GM15510 (cell line): ENCODE measurements at regions not wholly inside any gene's neighbourhood (a gene's known extent, or its start where the extent isn't known, plus 50 kb on each side); places are given as distances from the start of the nearest gene placed in this dataset.

Source experiments
- POLR2A ChIP-seq: IDR thresholded peaks from 3 replicates; pipeline ENCODE4 v1.6.1; 2011; ENCODE audit warnings: borderline replicate concordance; ENCODE audit not compliant: insufficient read length; ENCODE audit errors: extremely low read depth

- no peak for TF ChIP-seq POLR2A
These were observed 124.6 kb downstream of the IER5 start for GRCh38 chr1:181213056-181213455.

- no peak for TF ChIP-seq POLR2A
These were observed 128.1 kb downstream of the IER5 start for GRCh38 chr1:181216591-181216994.

GRCh38 chr1:181219938-181220337 lies 131.4 kb downstream of the IER5 start:
- no peak for TF ChIP-seq POLR2A

- no peak for TF ChIP-seq POLR2A
These were observed 132.6 kb downstream of the IER5 start for GRCh38 chr1:181221078-181221477.

GRCh38 chr1:181222972-181223505 lies 134.5 kb downstream of the IER5 start:
- no peak for TF ChIP-seq POLR2A

- no peak for TF ChIP-seq POLR2A
These were observed 150.6 kb downstream of the IER5 start for GRCh38 chr1:181239086-181239485.

GRCh38 chr1:181249186-181249585 lies 160.7 kb downstream of the IER5 start:
- no peak for TF ChIP-seq POLR2A

GRCh38 chr1:181250038-181250437 lies 161.5 kb downstream of the IER5 start:
- no peak for TF ChIP-seq POLR2A

- no peak for TF ChIP-seq POLR2A
These were observed 162.7 kb downstream of the IER5 start for GRCh38 chr1:181251001-181251712.

- TF ChIP-seq POLR2A: no peak
These were observed 163.2 kb downstream of the IER5 start for GRCh38 chr1:181251713-181252075.

GRCh38 chr1:181255270-181255929 lies 166.9 kb downstream of the IER5 start:
- no peak for TF ChIP-seq POLR2A

- TF ChIP-seq POLR2A: no peak
These were observed 168.6 kb downstream of the IER5 start for GRCh38 chr1:181257117-181257516.

GRCh38 chr1:181259026-181259745 lies 170.7 kb downstream of the IER5 start:
- no peak for TF ChIP-seq POLR2A

- no peak for TF ChIP-seq POLR2A
These were observed 171.8 kb downstream of the IER5 start for GRCh38 chr1:181260271-181260670.

- no peak for TF ChIP-seq POLR2A
These were observed 172.5 kb downstream of the IER5 start for GRCh38 chr1:181260994-181261393.

- TF ChIP-seq POLR2A: no peak
These were observed 173.6 kb downstream of the IER5 start for GRCh38 chr1:181262069-181262468.

GRCh38 chr1:181263444-181263843 lies 174.9 kb downstream of the IER5 start:
- TF ChIP-seq POLR2A: no peak

- TF ChIP-seq POLR2A: no peak
These were observed 176.3 kb downstream of the IER5 start for GRCh38 chr1:181264821-181265220.
